Midbrain (tissue), 1 donor: ENCODE measurements at regions not wholly inside any gene's neighbourhood (a gene's known extent, or its start where the extent isn't known, plus 50 kb on each side); places are given as distances from the start of the nearest gene placed in this dataset.

Source experiments
- DNase-seq: peaks from one replicate; lab custom pipeline; 2025; lab: John Stamatoyannopoulos, UW

GRCh38 chr10:110398419-110399105 is 93.8 kb upstream of the SMNDC1 start:
- DNase-seq: no peak

DNA sequence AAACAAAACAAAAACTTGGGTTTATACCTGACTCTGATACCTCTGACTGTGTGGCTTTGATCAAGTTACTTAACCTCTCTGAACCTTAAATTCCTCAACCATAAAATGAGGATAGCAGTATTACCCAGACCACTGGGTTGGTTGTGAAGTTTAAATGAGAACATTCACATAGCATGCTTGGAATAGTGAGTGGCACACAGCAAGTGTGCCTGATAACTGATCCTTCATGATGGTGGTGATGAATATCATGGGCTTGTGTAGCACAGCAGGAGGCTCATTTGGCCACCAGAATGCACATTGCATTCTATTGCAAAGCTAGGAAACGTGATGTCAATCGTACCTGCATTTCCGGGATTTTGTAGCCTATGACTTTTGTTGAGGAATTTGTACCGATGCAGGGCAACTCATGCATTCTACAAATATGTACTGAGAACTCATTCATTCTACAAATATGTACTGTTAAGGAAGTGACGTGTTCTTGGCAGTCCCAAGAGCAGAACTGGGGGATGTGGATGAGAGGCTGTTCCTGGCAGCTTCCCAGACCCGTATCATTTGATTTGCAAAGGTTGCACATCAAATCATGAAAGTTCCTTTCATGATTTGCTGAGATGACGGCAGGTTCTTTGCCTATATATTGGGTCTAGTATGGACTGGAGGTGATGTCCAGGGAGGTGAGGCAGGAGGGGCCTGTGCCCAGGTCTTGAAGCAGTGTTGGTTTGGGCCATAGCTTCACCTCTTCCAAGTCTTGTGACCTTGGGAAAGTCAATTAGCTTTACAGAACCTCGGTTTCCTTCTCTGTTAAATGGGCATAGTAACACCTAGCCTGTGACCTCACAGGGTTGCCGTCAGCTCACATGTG is 94.6 kb upstream of the SMNDC1 start:
- DNase-seq: no peak

- DNase-seq: no peak
These were observed 95.5 kb upstream of the SMNDC1 start for GRCh38 chr10:110399965-110400933.

DNA sequence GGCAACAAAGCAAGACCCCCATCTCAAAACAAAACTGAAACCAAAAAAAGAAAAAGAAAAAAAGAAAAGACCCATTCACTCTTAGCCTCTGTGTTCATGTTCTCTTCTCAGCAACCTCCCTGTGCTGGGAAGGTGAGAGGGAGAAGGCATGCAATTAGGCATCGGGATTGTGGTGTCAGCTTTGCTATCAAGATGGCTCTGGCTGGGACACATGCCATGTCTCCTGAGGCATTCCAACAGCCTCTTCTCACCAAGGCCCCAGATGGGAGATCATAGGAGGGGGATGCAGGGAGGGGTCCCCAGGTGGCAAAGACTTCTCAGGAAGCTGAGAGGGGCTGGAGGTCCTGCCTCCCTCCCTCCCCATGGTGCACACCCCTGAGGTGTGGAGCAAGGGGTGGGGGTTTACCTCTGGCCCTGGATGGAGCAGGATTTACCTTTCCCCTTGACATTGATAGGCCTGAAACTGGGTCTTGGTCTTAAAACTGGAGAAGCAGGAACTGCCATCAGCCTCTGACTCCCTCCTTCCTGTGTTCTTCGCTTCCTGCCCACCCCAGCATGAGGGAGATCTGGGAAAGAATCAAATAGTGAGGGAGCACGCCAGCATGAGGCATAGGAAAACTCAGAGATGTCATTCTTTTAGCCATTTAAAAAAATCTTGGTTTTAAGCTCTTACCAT is 96.2 kb upstream of the DUSP5 start:
- no peak for DNase-seq

GRCh38 chr10:110402077-110402416 is 95.7 kb upstream of the DUSP5 start:
- no peak for DNase-seq

- DNase-seq: no peak
These were observed 94.1 kb upstream of the DUSP5 start for GRCh38 chr10:110403593-110403992.

GRCh38 chr10:110404413-110404812 is 93.3 kb upstream of the DUSP5 start:
- no peak for DNase-seq

GRCh38 chr10:110404825-110405224 is 92.9 kb upstream of the DUSP5 start:
- DNase-seq: no peak

- no peak for DNase-seq
These were observed 92.3 kb upstream of the DUSP5 start for GRCh38 chr10:110405380-110405779.

- DNase-seq: no peak
These were observed 90.2 kb upstream of the DUSP5 start for GRCh38 chr10:110407301-110408170.

DNA sequence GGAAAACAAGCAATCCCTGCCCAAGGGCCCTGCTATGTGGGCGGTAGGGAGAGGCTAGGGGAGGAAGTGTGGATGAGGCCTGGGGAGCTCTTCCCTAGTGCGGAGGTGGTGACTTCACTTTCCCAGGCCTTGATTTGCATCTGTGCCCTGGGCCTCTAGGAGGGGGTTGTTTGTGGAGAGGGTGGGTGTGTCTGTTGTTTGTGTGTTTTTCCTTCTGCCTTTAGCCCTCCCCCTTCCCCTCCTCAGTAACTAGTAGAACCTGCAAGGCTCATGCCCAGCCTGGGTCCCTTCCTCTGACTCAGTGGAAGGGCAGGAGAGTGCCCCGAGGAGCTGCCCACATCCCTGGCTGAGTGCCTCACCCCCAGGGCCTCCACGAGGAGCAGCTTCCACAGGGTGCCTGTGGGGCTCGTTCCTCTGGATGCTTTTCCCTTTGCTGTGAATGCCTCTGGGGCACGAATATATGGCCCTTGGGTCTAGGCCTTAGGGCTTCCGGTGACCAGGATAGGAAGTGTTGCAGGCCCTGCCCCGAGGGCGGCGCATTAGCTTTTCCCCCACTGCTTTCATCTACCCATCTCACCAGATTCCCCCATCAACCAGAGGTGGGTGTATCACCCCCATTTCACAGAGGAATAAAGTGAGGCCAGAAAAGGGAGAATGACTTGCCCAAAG is 89.4 kb upstream of the DUSP5 start:
- DNase-seq: no peak

DNA sequence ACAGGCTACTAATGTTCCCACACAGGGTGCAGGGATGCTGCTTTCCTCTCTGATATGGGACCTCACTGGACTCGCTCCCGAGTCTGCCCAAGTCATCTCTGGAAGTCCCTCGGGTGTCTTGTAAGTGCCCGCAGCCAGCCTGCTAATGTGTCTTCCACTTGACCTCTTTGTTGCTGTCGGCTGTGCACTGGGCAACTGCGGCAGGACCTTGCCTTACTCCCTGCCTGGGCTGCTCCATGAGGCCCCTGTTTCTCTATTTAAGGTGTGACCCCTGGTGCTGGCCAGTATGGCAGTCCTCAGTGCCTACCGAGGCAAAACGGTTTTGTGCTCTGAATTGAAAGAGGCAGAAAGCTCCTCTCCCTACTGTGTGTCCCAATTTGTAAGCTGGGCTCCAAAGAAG is 88.8 kb upstream of the DUSP5 start:
- DNase-seq: no peak

- DNase-seq: no peak
These were observed 88.2 kb upstream of the DUSP5 start for GRCh38 chr10:110409488-110409887.

GRCh38 chr10:110409926-110410325 is 87.8 kb upstream of the DUSP5 start:
- DNase-seq: no peak

DNA sequence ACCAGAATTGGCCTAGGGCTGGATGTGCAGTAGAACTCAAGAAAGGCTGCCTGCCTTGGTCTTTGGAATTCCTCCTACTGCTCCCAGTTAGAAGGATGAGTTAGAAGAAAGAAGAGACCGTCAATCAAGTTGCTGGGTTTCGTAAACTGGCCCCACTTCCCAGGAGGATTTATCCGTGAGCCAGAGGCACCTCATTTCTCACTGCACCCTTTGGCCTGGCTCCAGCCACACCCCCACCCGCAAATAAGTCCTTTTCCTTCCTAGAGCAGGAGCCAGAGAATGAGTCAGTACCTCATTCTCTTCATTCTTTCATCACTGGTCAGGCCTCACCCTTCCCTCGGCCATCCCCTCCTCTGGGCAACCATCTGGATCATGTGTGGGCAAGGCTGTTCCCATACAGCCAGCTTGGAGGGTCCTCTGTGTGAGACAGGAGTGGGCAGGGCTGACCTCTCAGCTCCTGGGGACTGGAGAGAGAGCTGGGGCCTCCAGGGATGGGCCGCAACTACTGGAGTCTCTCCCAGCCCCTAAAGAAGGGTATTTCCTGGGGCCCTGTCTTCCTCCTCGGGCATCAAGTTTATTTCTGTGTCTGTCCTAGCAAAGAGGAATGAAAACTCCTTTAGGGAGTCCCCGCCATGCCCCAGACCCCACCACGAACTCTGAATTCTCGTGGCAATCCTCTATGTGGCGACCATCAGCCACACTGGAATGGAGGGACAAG is 87.2 kb upstream of the DUSP5 start:
- no peak for DNase-seq

- no peak for DNase-seq
These were observed 86.7 kb upstream of the DUSP5 start for GRCh38 chr10:110411047-110411410.

- DNase-seq: no peak
These were observed 84.5 kb upstream of the DUSP5 start for GRCh38 chr10:110413049-110413783.

GRCh38 chr10:110413903-110414547 is 83.7 kb upstream of the DUSP5 start:
- DNase-seq: no peak
